CD8-positive, alpha-beta memory T cell (primary cell): ENCODE measurements at regions not wholly inside any gene's neighbourhood (a gene's known extent, or its start where the extent isn't known, plus 50 kb on each side); places are given as distances from the start of the nearest gene placed in this dataset.
"Not testable (repeated sequence)": the region's sequence is repeated elsewhere in the genome, so short reads cannot be mapped to it uniquely, and the experiment has no call there.

Experiments used
- CTCF ChIA-PET: fragments of 350-600 bp; sonication (Branson Sonifier 250); formaldehyde crosslinking; loops from one replicate; lab custom pipeline; 2021; ENCODE audit warnings: antibody characterized with exemption; lab: Charles Lee
- POLR2A ChIA-PET: fragments of 350-600 bp; sonication (Branson Sonifier 250); formaldehyde crosslinking; loops from one replicate; lab custom pipeline; 2021; ENCODE audit warnings: antibody characterized with exemption; lab: Charles Lee
- DNase-seq, 5 donors: peaks; one replicate each; pipeline versions ENCODE4 v3.0.0 to v3.0.0-alpha.2; 2020 to 2022; ENCODE audit warnings: mixed read lengths in 1 of 5
- H3K27ac ChIP-seq: one replicate; pipeline ENCODE4 v1.7.0; 2013; ENCODE audit warnings: low read depth, mild to moderate bottlenecking, low read length, moderate library complexity
- H3K27me3 ChIP-seq: 2 replicates; pipeline ENCODE4 v1.7.0; 2013; ENCODE audit warnings: low read length, mild to moderate bottlenecking; ENCODE audit not compliant: insufficient read depth, poor library complexity, severe bottlenecking
- H3K36me3 ChIP-seq: 2 replicates; pipeline ENCODE4 v1.7.0; 2013; ENCODE audit warnings: mild to moderate bottlenecking, low read length, moderate library complexity; ENCODE audit not compliant: insufficient read depth
- H3K4me1 ChIP-seq: 2 replicates; pipeline ENCODE4 v1.7.0; 2013; ENCODE audit warnings: mild to moderate bottlenecking, low read length, moderate library complexity; ENCODE audit not compliant: insufficient read depth
- H3K4me3 ChIP-seq: 2 replicates; pipeline ENCODE4 v1.7.0; 2013; ENCODE audit warnings: mild to moderate bottlenecking, low read length
- H3K9me3 ChIP-seq: 2 replicates; pipeline ENCODE4 v1.7.0; 2013; ENCODE audit warnings: mild to moderate bottlenecking, low read length
- H3K27ac Mint-ChIP-seq, 8 donors: one replicate each; pipeline ENCODE4 v1.8.0; 2020 to 2021; ENCODE audit warnings: mixed read lengths in 8 of 8, mild to moderate bottlenecking in 6 of 8, inconsistent platforms in 3 of 8, moderate library complexity in 3 of 8
- H3K27me3 Mint-ChIP-seq, 2 donors: one replicate each; pipeline ENCODE4 v1.8.0; 2020 to 2021; ENCODE audit warnings: mixed read lengths in 2 of 2, mild to moderate bottlenecking in 1 of 2, moderate library complexity in 1 of 2
- H3K36me3 Mint-ChIP-seq, 3 donors: one replicate each; pipeline ENCODE4 v1.8.0; 2020 to 2021; ENCODE audit warnings: mixed read lengths in 3 of 3, inconsistent platforms in 1 of 3, mild to moderate bottlenecking in 1 of 3
- H3K4me1 Mint-ChIP-seq, 3 donors: one replicate each; pipeline ENCODE4 v1.8.0; 2020 to 2021; ENCODE audit warnings: mixed read lengths in 3 of 3, inconsistent platforms in 1 of 3, mild to moderate bottlenecking in 1 of 3
- H3K4me3 Mint-ChIP-seq, 7 donors: one replicate each; pipeline ENCODE4 v1.8.0; 2020 to 2021; ENCODE audit warnings: mixed read lengths in 7 of 7, mild to moderate bottlenecking in 6 of 7, moderate library complexity in 4 of 7, inconsistent platforms in 2 of 7
- H3K9me3 Mint-ChIP-seq, 5 donors: one replicate each; pipeline ENCODE4 v1.8.0; 2020 to 2022; ENCODE audit warnings: mixed read lengths in 5 of 5, mild to moderate bottlenecking in 3 of 5, moderate library complexity in 2 of 5, inconsistent platforms in 1 of 5

DNA sequence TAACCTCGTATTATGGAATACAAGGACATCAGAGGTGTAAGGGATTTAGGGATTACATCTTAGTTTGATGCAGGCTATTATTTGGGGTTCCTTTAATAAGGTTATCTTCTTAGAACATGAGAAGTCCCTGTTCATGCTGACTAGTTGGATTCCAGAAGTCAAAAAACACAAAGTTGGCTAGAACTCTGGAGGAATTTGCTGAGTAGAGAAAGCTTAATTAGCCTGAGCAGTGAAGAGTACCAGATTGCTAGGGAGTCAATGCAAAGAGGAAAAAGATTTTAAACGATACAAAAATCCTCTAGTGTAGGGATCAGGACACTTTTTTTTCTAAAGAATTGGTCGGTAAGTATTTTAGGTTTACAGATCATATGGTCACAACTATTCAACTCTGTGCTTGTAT lies 1872.5 kb upstream of the C9orf72 start:
- H3K9me3 Mint-ChIP-seq = peaks cover 6 to 21% (median 13%) of the 10 kb centered on the region in 5 donors
- no peak overlapping the region for H3K4me3 ChIP-seq
- H3K27me3 ChIP-seq = no peaks in the 10 kb centered on the region
- ChIA-PET POLR2A (no interaction called here), CTCF (no interaction called here)
- no peaks in the 10 kb centered on the region for H3K4me1 ChIP-seq
- no peak overlapping the region for H3K27ac ChIP-seq
- H3K4me3 Mint-ChIP-seq = no peak overlapping the region
- H3K4me1 Mint-ChIP-seq = no peaks in the 10 kb centered on the region
- no peak overlapping the region for H3K27ac Mint-ChIP-seq
- no peaks in the 10 kb centered on the region for H3K27me3 Mint-ChIP-seq
- no peaks in the 10 kb centered on the region for H3K36me3 ChIP-seq
- H3K9me3 ChIP-seq = no peaks in the 10 kb centered on the region
- H3K36me3 Mint-ChIP-seq = no peaks in the 10 kb centered on the region
- DNase-seq = no peak

DNA sequence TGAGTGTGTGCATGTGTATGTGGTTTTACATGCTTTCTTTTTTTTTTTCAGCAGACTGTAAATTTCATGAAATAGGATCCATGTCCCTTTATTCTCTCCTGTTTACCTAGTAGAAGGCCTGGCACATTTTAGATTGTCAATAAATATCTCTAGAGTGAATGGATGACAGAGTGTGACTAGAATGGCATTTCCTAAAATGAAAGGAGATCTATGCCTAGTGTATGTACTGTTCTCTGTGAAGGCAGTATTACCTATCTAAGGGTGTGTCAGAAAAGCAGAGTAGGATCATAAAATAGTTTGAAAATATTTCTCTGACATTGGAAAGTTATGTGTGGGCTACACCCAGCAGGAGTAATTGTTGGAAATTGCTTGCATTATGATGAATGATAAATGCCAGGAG lies 1876.0 kb upstream of the C9orf72 start:
- Histone ChIP-seq H3K36me3 (no peaks in the 10 kb centered on the region), H3K4me3 (no peak overlapping the region), H3K27ac (no peak overlapping the region), H3K9me3 (no peaks in the 10 kb centered on the region), H3K27me3 (no peaks in the 10 kb centered on the region), H3K4me1 (no peaks in the 10 kb centered on the region)
- no peak for DNase-seq
- ChIA-PET POLR2A (no interaction called here), CTCF (no interaction called here)
- Mint-ChIP-seq H3K36me3 (no peaks in the 10 kb centered on the region), H3K27me3 (no peaks in the 10 kb centered on the region), H3K27ac (no peak overlapping the region), H3K9me3 (peaks cover 7 to 18% (median 12%) of the 10 kb centered on the region in 5 donors), H3K4me1 (no peaks in the 10 kb centered on the region), H3K4me3 (no peak overlapping the region)

DNA sequence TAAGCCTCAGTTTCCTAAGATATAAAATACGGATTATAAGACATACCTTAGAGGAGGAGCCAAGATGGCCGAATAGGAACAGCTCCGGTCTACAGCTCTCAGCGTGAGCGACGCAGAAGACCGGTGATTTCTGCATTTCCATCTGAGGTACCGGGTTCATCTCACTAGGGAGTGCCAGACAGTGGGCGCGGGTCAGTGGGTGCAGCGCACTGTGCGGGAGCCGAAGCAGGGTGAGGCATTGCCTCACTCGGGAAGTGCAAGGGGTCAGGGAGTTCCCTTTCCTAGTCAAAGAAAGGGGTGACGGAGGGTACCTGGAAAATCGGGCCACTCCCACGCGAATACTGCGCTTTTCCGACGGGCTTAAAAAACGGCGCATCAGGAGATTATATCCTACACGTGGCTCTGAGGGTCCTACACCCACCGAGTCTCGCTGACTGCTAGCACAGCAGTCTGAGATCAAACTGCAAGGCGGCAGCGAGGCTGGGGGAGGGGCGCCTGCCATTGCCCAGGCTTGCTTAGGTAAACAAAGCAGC lies 1877.1 kb upstream of the C9orf72 start:
- H3K36me3 ChIP-seq, H3K27me3 ChIP-seq, H3K4me1 Mint-ChIP-seq, H3K27ac Mint-ChIP-seq, H3K4me1 ChIP-seq, H3K27ac ChIP-seq, H3K27me3 Mint-ChIP-seq, H3K4me3 Mint-ChIP-seq, POLR2A ChIA-PET, H3K9me3 ChIP-seq, H3K4me3 ChIP-seq, DNase-seq, H3K36me3 Mint-ChIP-seq, CTCF ChIA-PET: not testable (repeated sequence)
- peaks cover 7 to 16% (median 12%) of the 10 kb centered on the region in 5 donors for H3K9me3 Mint-ChIP-seq

DNA sequence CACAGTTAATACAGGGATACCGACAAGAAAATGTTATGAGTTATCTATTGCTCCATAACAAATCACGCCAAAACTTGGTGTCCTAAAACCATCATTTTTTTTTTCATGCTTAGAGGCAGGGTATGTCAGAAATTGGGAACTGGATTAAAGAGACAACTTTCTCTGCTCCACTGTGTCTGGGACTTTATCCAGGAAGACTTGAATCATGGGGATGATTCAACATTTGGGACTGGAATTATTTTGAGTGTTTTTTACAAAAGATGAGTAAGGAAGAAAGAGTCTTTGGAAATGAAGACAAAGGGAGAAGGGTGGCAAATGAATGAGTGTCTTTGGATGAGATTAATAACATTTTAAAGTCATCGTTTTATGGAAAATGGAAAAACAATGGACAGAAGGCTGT lies 1883.7 kb upstream of the C9orf72 start:
- Histone ChIP-seq H3K27me3 (no peaks in the 10 kb centered on the region), H3K36me3 (no peaks in the 10 kb centered on the region), H3K9me3 (no peaks in the 10 kb centered on the region), H3K4me3 (no peak overlapping the region), H3K27ac (no peak overlapping the region), H3K4me1 (no peaks in the 10 kb centered on the region)
- H3K27me3 Mint-ChIP-seq = no peaks in the 10 kb centered on the region
- no peaks in the 10 kb centered on the region for H3K36me3 Mint-ChIP-seq
- peaks cover 11 to 29% (median 14%) of the 10 kb centered on the region in 5 donors for H3K9me3 Mint-ChIP-seq
- ChIA-PET CTCF (no interaction called here), POLR2A (no interaction called here)
- H3K4me1 Mint-ChIP-seq = no peaks in the 10 kb centered on the region
- H3K27ac Mint-ChIP-seq = no peak overlapping the region
- H3K4me3 Mint-ChIP-seq = no peak overlapping the region
- no peak for DNase-seq

DNA sequence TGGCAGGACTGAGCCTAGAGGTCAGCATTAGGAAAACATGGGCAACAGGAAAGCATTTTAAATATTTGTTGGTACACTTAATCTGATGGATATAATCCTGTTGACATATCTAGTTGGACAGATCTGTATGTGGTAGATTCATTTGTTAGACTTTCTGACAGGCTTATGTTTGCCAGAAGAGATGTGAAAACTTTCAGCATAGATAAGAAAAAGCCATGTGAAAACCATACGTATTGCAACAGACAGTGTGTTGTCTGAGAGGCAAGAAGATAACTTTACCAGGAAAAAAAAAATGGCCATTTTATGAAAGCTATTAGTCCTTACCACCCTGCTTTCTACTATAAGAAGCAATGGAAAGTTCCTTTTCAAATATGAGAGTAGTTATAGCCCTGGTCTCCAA lies 1902.2 kb upstream of the C9orf72 start:
- Histone ChIP-seq H3K27ac (no peak overlapping the region), H3K4me3 (no peak overlapping the region), H3K36me3 (no peaks in the 10 kb centered on the region), H3K4me1 (no peaks in the 10 kb centered on the region), H3K9me3 (no peaks in the 10 kb centered on the region), H3K27me3 (no peaks in the 10 kb centered on the region)
- Mint-ChIP-seq H3K36me3 (no peaks in the 10 kb centered on the region), H3K4me1 (no peaks in the 10 kb centered on the region), H3K4me3 (no peak overlapping the region), H3K9me3 (peaks cover 4 to 17% (median 9%) of the 10 kb centered on the region in 5 donors), H3K27ac (no peak overlapping the region), H3K27me3 (no peaks in the 10 kb centered on the region)
- CTCF ChIA-PET = no interaction called here
- POLR2A ChIA-PET = no interaction called here
- no peak for DNase-seq

DNA sequence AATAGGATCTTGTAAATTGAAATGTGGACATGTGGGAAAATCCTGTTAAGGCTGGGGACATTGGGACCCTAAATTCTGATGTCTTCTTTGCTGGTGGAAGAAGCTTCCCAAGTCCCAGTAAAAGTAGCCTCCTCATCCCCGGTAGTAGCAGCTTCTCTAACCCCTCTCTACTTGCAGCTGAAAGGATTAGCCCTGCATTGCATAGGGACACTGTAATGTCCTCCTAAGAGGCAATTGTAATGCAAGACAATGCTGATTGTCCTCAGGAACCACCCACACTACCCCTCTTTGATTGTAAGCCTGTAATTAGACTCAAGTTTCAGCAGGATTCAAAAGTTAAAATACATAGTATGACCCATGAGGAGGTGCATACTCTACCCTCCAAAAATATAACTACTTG lies 1938.4 kb upstream of the C9orf72 start:
- H3K36me3 ChIP-seq = no peaks in the 10 kb centered on the region
- no peaks in the 10 kb centered on the region for H3K4me1 ChIP-seq
- H3K27me3 Mint-ChIP-seq = no peaks in the 10 kb centered on the region
- no peaks in the 10 kb centered on the region for H3K27me3 ChIP-seq
- no peak overlapping the region for H3K27ac Mint-ChIP-seq
- no peaks in the 10 kb centered on the region for H3K9me3 ChIP-seq
- peaks cover 2 to 18% (median 9%) of the 10 kb centered on the region in 5 donors for H3K9me3 Mint-ChIP-seq
- DNase-seq = no peak
- H3K27ac ChIP-seq = no peak overlapping the region
- H3K36me3 Mint-ChIP-seq = no peaks in the 10 kb centered on the region
- POLR2A ChIA-PET = no interaction called here
- H3K4me1 Mint-ChIP-seq = no peaks in the 10 kb centered on the region
- CTCF ChIA-PET = no interaction called here
- H3K4me3 Mint-ChIP-seq = no peak overlapping the region
- H3K4me3 ChIP-seq = no peak overlapping the region

DNA sequence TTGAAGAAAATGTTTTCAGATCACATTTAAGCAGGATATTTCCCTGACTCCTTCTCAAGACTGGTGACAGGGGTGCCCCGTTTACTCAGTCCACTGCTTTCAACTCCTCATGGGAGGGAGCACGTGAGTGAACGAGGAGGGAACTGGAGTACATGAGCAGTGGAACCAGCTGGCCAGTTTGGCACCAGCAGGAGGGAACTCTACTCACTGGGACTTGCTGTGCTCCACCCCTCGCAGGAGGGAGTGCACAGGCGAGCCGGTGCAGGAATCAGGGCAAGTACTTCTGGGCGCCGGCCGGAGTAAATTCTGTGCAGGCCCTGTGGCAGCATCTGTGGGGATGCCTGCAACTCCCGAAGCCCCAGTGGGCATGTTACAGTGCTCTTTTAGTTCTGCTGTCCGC lies 1941.1 kb upstream of the C9orf72 start:
- no peak overlapping the region for H3K27ac Mint-ChIP-seq
- peaks cover 0 to 1% of the 10 kb centered on the region in 2 donors for H3K27me3 Mint-ChIP-seq
- H3K27me3 ChIP-seq = no peaks in the 10 kb centered on the region
- ChIA-PET POLR2A (no interaction called here), CTCF (no interaction called here)
- H3K4me3 ChIP-seq = no peak overlapping the region
- no peaks in the 10 kb centered on the region for H3K9me3 ChIP-seq
- no peak for DNase-seq
- no peak overlapping the region for H3K27ac ChIP-seq
- no peaks in the 10 kb centered on the region for H3K36me3 Mint-ChIP-seq
- no peak overlapping the region for H3K4me3 Mint-ChIP-seq
- peaks cover 2 to 11% (median 4%) of the 10 kb centered on the region in 5 donors for H3K9me3 Mint-ChIP-seq
- no peaks in the 10 kb centered on the region for H3K36me3 ChIP-seq
- no peaks in the 10 kb centered on the region for H3K4me1 Mint-ChIP-seq
- no peaks in the 10 kb centered on the region for H3K4me1 ChIP-seq

DNA sequence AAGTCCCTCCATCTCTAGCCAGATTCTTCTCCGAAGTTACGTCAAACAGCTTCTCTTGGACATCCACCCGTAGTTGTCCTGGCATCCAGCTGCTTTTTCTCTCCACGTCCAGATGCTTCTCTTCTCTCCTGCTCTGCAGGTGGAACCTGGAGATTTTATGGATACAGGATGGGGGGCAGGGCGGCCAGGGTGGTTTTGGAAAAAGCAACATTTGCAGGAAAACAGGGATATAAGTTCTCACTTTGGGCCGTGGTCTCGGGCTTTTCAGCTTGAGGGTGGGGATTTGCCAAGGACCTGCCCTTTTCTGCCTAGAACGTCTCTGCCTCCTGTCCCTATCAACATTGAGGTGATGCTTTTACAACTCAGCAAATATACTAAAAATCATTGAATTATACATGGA lies 1941.6 kb upstream of the C9orf72 start:
- H3K27me3 ChIP-seq = no peaks in the 10 kb centered on the region
- H3K9me3 ChIP-seq = no peaks in the 10 kb centered on the region
- no peak overlapping the region for H3K4me3 ChIP-seq
- H3K27ac ChIP-seq = no peak overlapping the region
- H3K36me3 ChIP-seq = no peaks in the 10 kb centered on the region
- H3K4me1 Mint-ChIP-seq = no peaks in the 10 kb centered on the region
- H3K9me3 Mint-ChIP-seq = peaks cover 0 to 11% (median 6%) of the 10 kb centered on the region in 5 donors
- no peak overlapping the region for H3K27ac Mint-ChIP-seq
- ChIA-PET CTCF (no interaction called here), POLR2A (no interaction called here)
- no peak overlapping the region for H3K4me3 Mint-ChIP-seq
- no peak for DNase-seq
- peaks cover 0 to 1% of the 10 kb centered on the region in 2 donors for H3K27me3 Mint-ChIP-seq
- no peaks in the 10 kb centered on the region for H3K4me1 ChIP-seq
- no peaks in the 10 kb centered on the region for H3K36me3 Mint-ChIP-seq

DNA sequence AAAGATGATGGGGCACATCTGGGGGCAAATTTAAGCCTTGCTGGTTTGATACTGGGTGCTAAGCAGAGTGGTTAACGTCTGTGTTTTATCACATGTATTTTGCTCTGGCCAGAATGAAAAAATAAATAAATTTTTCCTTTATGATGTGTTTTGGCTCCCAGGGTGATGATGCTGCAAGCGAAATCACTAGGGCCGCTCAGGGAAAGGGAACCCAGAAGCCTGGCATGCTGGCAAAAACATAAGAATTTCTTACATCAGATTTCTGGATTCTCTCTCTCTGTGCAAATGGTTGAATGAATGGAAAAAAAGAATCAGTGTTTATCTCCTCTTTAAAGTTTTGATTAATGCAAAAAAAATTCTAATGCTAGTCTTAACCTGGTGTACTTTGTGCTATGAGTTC lies 1975.2 kb upstream of the C9orf72 start:
- Mint-ChIP-seq H3K27ac (no peak overlapping the region), H3K4me1 (no peaks in the 10 kb centered on the region), H3K4me3 (no peak overlapping the region), H3K9me3 (peaks cover 2 to 20% (median 6%) of the 10 kb centered on the region in 5 donors), H3K36me3 (no peaks in the 10 kb centered on the region), H3K27me3 (no peaks in the 10 kb centered on the region)
- no peak overlapping the region for H3K27ac ChIP-seq
- no peak overlapping the region for H3K4me3 ChIP-seq
- no peak for DNase-seq
- H3K36me3 ChIP-seq = no peaks in the 10 kb centered on the region
- ChIA-PET POLR2A (no interaction called here), CTCF (no interaction called here)
- H3K27me3 ChIP-seq = no peaks in the 10 kb centered on the region
- H3K4me1 ChIP-seq = no peaks in the 10 kb centered on the region
- H3K9me3 ChIP-seq = no peaks in the 10 kb centered on the region
